GM18870 (cell line): ENCODE measurements at regions not wholly inside any gene's neighbourhood (a gene's known extent, or its start where the extent isn't known, plus 50 kb on each side); places are given as distances from the start of the nearest gene placed in this dataset.

Experiments used
- ATAC-seq: cut with Tn5 transposase; IDR thresholded peaks from one replicate; pipeline ENCODE4 v1.9.1; 2021; ENCODE audit warnings: moderate library complexity; ENCODE audit not compliant: unreplicated experiment

DNA sequence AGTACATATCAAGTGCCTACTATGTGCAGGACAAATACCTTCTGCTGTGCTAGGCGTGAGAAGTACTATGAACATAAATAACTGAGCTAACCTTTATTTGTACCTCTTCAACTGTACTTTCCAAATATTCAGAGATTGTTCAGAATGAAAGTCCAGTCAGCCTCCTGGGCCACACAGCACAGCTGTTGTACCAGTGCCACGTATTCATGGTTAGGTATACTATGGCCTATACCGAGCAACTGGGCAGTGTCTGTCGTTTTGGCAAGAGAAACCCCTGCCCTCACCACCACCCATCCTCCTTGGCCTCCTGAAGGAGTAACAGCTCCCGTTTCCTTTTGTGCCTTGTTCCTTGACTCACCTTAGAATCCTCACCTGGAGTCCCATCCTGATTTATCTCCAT is 53.0 kb downstream of the RASSF10 start:
- ATAC-seq: no peak

DNA sequence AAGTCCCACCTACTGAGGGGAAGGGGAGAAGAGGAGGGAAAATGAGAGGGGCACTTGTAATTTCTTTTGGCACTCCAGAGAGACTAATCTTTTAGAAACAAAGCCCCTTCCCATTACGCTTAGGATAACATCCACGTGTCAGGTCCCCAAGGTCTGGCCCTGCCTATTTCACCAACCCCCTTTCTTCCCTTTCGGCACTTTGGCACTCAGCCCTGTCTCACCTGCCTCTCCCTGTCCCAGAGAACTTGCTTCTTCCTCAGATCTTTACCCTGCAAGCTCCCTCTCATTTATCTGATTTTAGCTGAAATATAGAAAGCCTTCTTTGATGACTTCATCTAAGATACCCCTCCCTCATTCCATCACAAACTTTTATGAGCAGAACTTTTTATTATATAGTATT is 55.5 kb downstream of the RASSF10 start:
- ATAC-seq: no peak

DNA sequence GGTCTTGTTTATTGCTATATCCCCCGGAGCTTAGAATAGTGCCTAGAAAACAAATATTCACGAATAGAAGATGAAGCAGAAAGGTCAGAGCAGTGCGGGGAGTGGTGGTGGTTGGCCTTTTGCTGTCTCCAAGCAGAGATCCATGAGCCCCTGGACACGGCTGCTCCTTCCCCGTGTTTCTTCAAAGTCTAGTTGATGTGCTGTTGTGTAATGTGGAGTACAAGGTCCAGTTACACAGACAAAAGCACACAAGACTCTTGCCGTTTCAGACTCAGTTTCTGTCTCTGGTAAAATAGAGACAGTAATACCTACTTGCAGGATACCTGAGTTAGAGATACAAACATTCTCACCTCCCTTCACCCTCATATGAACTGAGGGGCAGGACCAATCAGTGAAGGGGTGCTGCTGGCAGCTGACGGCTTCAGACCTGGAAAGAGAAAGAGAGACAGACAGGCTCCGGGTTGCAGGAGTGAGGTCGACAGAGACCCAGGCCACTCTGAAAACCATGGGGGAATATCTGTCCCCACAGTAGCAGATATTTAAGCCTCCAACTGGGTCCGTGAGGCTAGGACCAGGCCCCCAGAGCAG is 56.2 kb downstream of the RASSF10 start:
- no peak for ATAC-seq

DNA sequence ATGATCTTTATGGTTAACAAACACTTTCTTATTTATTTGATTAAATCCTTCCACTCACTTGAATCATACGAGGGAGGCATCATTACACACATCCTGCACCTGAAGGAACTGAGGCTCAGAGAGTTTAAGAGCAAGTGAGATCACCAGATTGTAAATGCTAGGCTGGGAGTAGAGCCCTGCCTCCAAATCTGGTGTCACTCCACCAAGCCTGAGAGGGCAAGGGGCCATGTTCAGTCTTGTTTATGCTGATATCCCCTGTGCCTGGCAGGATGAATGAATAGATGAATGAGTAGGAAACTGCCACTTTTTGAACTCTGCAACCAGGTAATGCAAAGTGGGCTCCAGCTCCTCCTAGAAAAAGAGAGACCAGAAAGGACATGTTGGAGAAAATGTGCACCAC is 59.1 kb downstream of the RASSF10 start:
- ATAC-seq: no peak

- no peak for ATAC-seq
These were observed 64.2 kb downstream of the RASSF10 start for GRCh38 chr11:13073119-13073981.

DNA sequence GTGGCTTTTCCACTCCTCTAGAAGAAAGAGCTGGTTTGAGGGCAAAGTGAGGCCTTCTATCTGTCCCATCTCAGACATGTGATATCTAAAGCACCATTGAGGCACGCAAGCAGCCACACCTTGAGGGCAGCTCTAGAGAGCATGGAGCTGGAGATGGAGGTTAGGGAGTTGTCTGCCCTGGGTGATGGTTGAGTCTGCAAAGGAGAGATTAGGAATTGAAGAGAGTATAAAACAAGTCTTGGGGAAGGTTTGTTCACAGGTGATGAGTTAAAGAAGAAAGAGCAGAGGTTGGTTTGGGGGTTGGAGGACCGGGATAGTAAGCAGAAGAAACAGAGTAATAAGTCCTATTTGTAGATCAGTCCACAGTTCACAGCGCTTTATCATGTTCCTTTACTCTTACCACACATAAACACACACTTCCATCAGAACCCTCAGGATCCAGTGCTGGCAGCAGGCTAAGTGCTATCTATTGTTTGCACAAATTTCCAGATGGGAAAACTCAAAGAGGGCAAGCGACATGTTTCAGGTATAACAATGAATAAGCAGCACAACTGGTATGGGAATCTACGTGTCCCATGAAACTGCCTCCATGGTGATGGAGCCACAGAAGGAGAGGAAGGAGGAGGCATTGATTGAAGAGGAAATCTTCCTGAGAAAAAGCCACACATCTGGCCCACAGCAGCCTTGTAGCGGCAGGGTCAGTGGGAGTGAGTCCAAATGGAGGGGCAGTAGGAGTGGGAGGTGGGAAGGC is 65.8 kb downstream of the RASSF10 start:
- ATAC-seq: no peak

GRCh38 chr11:13076961-13077360 is 67.8 kb downstream of the RASSF10 start:
- ATAC-seq: no peak

GRCh38 chr11:13080861-13081260 is 71.7 kb downstream of the RASSF10 start:
- ATAC-seq: no peak

DNA sequence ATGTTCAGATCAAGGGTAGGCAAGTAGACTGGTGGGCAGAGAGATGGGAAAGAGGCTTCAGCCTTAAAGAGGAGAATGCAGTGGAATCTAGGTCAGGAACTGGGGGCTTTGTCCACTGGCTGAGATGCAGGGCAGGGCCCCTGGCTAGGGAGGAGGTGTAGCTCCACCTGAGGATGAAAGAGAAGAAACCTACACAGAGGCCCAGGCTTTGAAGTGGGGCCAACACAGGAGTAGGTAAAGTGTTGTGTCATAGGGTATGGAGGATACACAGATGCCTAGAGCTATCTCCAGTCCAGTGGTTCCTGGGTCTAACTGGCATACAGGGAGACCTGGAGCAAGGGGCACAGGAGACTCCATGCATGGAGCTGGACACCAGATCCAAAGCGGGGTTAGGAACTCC is 73.5 kb downstream of the RASSF10 start:
- ATAC-seq: no peak

GRCh38 chr11:13090228-13090708 is 81.2 kb downstream of the RASSF10 start:
- ATAC-seq: no peak

DNA sequence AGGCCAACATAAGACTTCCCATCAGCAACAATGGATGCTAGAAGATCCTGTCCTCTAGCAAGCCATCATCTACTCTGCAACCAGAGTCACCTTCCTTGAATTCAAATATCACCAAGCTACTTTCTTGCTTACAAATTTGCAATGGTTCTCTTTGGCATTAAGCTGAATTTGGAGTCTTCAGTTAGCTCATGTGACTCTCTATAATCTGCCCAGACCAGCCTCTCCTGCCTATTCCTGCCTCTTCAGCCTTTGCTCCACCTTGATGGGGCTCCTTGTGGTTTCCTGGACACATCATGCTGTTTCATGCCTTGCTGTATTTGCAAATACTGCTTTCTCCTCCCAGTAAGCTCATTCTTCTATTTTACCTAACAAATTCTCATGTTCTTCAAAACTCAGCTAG is 82.3 kb downstream of the RASSF10 start:
- no peak for ATAC-seq

- no peak for ATAC-seq
These were observed 82.7 kb downstream of the RASSF10 start for GRCh38 chr11:13091804-13092203.

DNA sequence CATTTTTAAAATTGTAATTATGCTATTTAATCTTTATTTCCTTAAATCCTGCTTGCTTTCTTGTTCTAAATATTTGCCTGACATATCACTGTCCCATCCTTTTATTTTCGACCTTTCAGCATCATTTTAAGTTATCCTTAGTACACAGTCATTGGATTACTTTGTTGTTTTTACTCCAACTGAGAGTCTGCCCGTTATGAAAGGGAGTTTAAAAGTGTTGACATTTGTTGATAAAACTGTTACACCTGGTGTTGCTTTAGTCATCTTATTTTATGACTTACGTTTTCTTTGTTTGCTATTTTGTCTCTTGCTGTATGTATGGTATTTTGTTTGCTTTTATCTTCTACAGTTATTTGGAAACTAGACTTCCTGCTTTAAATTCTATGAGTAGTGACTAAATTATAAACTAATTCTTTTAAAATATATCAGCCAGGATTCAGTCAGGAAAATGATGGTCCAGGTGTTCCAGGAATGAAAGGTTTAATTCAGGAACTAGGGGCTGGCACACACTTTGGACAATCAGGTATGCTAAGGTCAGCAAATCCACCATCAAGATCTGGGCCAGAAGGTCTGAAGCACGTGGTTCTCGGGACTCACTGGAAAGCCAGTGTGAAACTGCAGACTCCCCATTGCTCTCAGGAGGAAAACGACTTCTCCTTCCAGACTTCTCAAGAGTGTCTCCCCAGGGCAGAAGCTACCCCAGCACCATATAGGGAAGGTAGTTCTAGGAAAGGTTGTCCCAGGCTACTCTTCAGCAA is 86.0 kb downstream of the RASSF10 start:
- ATAC-seq: no peak

- ATAC-seq: no peak
These were observed 88.9 kb downstream of the RASSF10 start for GRCh38 chr11:13098063-13098462.

- ATAC-seq: no peak
These were observed 89.6 kb downstream of the RASSF10 start for GRCh38 chr11:13098616-13099289.

DNA sequence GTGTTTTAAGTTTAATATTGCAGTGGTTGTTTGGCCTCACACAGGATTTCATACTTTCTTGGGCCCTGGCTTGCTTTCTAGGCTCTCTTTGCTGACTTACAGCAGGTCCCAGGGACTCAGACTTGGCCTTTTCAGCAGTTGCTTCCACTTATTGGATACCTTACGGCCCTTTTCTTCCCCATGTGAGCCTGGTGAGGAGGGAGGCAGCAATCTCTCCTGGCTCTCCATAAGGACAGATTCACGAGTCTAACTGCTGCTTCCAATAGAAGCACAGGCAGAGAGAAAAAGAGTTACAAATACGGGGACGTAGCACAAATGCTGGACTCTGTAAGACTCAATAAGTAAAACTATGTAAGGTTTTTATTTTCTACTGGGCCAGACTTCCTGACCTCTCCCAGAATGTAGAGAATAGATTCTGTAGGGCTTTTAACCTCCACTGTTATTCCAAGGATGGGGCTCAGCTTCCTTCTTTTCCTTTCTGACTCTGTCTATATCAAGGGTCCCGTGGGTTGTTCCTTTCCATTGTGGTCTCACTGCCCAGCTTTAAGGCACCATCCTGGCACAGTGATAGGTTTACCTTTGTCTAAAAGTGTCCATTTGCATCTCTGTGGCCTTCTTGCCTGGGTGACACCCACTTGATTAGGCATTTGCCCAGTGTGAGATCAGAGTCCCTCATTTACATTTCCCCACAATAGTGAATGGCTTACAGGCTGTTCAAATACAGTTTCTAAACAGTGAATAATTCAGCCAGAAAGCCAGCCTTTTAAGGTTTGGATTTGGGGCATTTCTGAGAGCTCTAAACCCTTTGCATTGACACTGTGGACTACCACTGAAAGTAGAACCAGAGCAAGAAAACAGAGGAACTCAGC is 92.8 kb downstream of the RASSF10 start:
- no peak for ATAC-seq

DNA sequence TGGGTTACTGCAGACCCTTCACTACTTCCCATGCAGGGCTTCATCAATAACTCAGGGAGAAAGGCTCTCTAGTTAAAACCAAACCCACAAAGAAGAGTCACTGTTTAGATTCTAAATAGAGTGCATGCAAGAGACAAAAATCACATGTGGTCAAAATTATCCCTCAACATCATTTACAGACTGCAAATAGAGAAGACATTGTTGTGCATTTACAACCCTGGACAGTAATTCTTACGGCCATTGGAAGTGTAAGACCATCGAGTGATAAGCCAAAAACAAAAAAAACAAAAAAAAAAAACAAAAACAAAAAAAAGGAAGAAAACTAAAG is 93.4 kb downstream of the RASSF10 start:
- no peak for ATAC-seq

- ATAC-seq: no peak
These were observed 93.9 kb downstream of the RASSF10 start for GRCh38 chr11:13102865-13103539.

- ATAC-seq: no peak
These were observed 94.9 kb downstream of the RASSF10 start for GRCh38 chr11:13103962-13104554.
